HCT116 (cell line): ENCODE measurements at regions not wholly inside any gene's neighbourhood (a gene's known extent, or its start where the extent isn't known, plus 50 kb on each side); places are given as distances from the start of the nearest gene placed in this dataset.

Source experiments
- EZH2 ChIP-seq: fragments of 200-600 bp; sonication (generic); IDR thresholded peaks from 2 replicates; pipeline ENCODE4 v1.6.1; 2017; ENCODE audit warnings: antibody characterized with exemption, mixed run types
- ZBTB33 ChIP-seq: IDR thresholded peaks from 2 replicates; pipeline ENCODE4 v1.6.1; 2011; ENCODE audit warnings: mild to moderate bottlenecking, low read length, moderate library complexity; ENCODE audit not compliant: insufficient replicate concordance; ENCODE audit errors: extremely low read depth
- TF ChIP-seq, protein P1 (sequence below), 3 experiments: fragments of 200-600 bp in 1 of 3; sonication (generic) in 1 of 3; IDR thresholded peaks in 2 of 3; conservative IDR thresholded peaks in 1 of 3; 2 replicates each; pipeline ENCODE4 v1.5.1; 2012 to 2017; ENCODE audit warnings: low read depth in 2 of 3, low read length in 2 of 3, antibody characterized with exemption in 1 of 3, borderline replicate concordance in 1 of 3, control low read depth in 1 of 3, mild to moderate bottlenecking in 1 of 3, mixed read lengths in 1 of 3, mixed run types in 1 of 3, moderate library complexity in 1 of 3; ENCODE audit not compliant: insufficient read depth in 1 of 3

DNA sequence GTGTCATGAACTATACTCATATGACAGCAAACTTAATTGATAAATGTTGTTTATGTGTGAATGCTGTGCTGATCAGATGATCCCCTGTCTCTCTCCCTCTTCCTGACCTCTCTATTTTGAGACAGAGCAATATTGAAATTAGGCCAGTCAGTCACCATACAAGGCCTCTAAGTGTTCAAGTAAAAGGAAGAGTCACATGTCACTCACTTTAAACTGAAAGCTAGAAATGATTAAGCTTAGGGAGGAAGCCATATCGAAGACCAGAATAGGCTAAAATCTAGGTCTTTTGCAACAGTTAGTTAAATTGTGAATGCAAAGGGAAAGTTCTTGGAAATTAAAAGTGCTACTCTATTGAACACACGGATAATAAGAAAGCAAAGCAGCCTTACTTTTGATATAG is 498.6 kb downstream of the ZPLD1 start:
- TF ChIP-seq ZBTB33, result no peak
- TF ChIP-seq, protein P1, sequence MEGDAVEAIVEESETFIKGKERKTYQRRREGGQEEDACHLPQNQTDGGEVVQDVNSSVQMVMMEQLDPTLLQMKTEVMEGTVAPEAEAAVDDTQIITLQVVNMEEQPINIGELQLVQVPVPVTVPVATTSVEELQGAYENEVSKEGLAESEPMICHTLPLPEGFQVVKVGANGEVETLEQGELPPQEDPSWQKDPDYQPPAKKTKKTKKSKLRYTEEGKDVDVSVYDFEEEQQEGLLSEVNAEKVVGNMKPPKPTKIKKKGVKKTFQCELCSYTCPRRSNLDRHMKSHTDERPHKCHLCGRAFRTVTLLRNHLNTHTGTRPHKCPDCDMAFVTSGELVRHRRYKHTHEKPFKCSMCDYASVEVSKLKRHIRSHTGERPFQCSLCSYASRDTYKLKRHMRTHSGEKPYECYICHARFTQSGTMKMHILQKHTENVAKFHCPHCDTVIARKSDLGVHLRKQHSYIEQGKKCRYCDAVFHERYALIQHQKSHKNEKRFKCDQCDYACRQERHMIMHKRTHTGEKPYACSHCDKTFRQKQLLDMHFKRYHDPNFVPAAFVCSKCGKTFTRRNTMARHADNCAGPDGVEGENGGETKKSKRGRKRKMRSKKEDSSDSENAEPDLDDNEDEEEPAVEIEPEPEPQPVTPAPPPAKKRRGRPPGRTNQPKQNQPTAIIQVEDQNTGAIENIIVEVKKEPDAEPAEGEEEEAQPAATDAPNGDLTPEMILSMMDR (IDR thresholded peaks at IDR 0.05 in 2 of 3, conservative IDR thresholded peaks at IDR 0.05 in 1 of 3; ENCODE audit: borderline replicate concordance in 1 of 3, insufficient read depth in 1 of 3, low read depth in 2 of 3, low read length in 2 of 3), result no peak
- no peak for TF ChIP-seq EZH2
